Activated CD4-positive, CD25-positive, alpha-beta regulatory T cell treated with anti-CD3 and anti-CD28 coated beads, Interleukin-2, amount 50 U/mL, for 24 hours (primary cell): ENCODE measurements at regions not wholly inside any gene's neighbourhood (a gene's known extent, or its start where the extent isn't known, plus 50 kb on each side); places are given as distances from the start of the nearest gene placed in this dataset.
"Not testable (repeated sequence)": the region's sequence is repeated elsewhere in the genome, so short reads cannot be mapped to it uniquely, and the experiment has no call there.

Experiments
- ATAC-seq, 2 donors: fragments of 150-1000 bp; cut with Tn5 transposase; one replicate each; pipeline ENCODE4 v1.10.0; 2021; ENCODE audit warnings: mild to moderate bottlenecking in 1 of 2, moderate library complexity in 1 of 2

DNA sequence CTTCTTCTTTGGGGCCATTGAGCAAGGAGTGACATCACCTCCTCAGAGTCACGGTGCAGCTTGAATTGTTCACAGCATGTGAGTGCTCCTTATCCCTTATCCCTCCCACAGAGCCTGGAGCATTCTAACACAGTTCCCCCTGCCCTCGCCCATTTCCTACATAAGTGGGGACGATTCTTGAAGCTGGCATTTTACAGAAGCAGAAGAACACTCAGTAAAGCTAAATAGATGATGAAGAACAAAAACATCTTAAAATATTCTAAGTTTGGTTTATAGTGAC lies 135.8 kb upstream of the APCDD1 start:
- ATAC-seq: no peak

DNA sequence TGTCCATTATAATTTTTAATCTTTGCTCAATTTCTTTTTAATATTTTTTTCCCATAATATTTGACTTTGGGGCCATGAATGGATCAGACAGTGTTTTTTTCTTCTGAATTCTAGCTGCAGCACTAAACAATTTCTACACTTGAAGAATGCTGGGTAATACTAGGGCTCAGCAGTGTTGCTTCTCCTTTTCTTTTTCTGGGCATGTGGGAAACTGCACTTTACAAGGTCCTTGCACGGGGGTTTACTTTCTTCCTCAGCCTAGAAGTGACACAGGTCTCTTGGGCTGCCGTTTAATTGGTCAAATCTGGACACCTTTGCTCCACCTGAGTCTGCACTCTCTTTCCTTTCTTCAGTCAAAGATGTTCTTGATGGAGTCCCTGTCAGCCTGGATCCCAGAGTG lies 135.4 kb upstream of the APCDD1 start:
- no peak for ATAC-seq

DNA sequence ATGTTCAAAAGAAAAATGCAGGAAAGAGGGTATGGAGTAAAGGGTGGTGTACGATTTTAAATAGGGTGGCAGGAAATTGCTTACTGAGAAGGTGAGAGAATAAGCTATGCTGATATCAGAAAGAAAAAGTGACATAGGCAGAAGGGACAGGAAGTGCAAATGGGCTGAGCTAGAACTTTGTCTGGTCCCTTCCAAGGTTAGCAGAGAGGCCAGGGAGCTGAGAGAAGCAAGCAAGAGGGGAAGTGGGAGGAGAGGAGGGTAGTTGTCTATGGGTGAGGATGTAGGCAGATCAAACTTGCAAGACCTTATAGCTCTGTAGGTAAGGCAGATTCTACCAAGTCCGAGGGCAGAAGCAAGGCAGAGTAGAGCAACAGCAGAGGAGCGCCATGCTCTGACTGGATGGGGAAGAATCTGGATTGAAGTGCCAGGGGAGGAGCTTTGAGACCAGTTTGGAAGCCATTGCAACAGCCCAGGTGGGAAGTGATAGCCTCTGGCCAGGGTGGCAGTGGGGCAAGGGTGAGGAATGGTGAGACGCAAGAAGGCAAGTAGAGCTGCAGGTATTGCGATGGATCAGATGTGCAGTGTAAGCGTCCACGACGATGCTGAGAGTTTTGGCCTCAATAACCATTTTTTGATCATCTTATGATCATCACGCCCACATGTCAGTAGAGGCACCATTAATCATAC lies 134.4 kb upstream of the APCDD1 start:
- ATAC-seq: no peak

DNA sequence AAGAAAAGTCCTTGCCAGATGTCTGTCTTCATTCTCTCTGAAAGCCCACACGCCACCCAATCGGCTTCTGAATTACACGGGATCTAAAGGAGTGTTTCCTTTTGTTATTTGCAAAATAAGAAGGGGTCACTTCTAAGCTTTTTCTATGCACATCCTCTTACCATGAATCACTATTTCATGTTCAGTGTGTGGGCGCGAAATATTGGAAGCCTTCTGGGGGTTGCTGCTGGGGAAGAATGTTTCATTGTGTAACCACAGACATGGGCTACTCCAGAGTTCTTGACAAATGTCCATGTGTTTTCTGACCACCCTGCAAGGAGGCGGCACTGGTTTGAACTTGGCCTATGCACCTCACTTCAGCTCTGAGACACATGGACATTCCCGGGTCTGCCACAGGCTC lies 133.6 kb upstream of the APCDD1 start:
- no peak for ATAC-seq

DNA sequence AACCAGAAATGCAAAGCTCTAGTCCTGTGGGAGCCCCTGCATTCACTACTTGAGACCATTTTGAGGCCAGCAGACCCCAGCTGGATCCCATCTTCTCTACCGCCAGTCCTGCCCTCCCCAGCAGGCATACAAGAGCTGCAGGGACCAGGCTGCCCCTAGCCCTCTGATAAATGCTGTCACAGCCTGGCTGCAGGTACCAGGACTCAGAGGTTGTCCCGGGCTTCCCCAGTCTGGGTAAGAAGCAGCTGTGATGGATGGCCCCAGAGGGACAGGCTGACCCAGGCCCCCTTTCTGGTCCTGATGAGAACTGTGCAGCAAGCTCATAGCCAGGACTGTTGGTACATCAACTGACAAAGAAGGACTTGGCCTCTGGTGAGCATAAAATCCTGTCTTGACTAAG lies 132.9 kb upstream of the APCDD1 start:
- ATAC-seq: no peak

DNA sequence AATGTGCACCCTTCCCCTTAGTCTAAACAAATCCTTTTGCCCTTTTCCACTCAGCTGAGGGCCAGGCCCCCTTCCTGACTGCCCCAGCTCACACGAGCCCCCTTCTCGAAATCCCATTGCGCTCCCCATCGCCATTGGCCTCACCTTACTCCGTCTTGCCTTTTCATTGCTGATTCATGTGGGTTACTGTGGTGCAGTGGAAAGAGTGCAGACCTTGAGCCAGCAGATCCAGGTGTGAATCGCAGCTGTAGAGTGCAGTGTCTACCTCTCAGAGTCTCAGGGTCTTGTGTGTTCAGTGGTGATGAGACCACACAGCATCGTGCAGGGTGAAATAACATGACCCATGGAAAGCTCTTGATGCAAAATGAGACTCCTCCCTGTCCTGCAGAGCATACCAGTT lies 132.4 kb upstream of the APCDD1 start:
- no peak for ATAC-seq

DNA sequence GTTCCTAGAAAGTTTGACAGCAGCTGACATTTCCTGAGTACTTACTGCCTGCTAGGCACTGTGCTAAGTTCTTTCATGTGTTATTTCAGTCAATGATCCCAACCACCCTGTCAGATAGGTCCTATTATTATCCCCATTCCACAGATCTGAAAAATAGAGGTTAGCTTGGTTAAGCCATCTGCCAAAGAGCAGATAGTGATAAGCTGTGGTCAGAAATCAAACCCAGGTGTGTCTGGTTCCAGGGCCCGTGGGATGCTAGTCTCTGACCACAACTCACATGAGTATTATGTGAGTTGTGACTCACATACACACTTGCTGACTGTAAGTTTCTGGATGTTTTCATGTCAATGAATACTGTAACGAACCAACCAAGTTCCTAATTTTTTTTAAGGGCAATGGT lies 132.0 kb upstream of the APCDD1 start:
- ATAC-seq: no peak

DNA sequence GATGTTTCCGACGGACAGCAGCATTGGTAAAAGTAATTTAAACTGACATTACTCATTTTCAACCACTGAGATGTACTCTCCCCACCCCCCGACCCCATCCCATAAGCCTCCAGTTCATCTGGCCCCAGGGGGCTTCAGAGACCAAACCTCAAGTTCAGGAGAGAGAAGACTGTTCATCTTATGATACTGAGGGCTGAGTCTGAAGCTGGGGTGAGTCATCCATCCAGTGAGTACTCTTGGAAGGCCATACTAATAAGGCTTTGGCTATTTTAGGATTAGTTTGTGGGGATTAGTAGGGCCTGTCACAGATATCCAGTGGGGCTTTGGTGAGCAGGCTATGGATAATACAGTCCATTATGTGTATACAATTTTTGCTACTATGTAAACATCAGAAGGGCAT lies 125.3 kb upstream of the APCDD1 start:
- no peak for ATAC-seq

DNA sequence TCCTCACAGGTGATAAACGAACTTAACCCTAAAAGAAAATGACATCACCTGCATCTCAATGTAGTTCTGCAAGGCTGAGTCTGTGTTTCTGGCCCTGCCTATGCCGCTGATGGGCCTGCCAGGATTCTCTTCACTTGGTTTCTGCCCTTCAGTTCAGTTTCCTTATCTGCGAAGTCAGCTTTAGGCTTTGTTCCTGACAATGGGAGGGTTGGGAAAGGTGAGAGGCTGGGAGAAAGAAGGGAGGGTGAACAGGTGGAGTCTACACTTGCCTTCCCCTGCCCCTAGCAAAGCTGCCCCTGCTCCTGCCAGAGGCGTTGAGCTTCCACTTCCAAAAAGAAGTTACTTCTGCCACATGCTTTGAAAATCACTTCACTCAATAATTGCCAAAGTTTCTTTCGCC lies 124.0 kb upstream of the APCDD1 start:
- ATAC-seq: no peak

DNA sequence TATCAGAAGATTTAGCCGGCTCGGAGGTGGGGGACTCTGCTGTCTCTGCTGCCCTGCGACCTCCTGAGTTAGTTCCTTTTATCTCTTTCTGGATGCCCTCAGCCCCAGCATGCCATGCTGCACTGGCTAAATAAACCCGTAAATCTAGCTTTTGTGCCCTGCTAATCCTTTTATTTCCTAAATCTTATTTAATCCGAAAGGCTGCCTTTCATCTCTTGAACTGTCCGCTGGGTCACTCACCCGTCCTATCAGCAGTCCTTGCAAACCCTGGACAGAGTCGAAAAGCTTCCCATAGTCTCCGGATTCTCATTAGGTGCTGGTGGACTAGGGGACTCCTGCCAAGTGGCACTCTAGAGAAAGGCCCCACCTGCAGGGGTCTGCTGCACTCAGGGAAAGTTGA lies 122.0 kb upstream of the APCDD1 start:
- ATAC-seq: no peak

DNA sequence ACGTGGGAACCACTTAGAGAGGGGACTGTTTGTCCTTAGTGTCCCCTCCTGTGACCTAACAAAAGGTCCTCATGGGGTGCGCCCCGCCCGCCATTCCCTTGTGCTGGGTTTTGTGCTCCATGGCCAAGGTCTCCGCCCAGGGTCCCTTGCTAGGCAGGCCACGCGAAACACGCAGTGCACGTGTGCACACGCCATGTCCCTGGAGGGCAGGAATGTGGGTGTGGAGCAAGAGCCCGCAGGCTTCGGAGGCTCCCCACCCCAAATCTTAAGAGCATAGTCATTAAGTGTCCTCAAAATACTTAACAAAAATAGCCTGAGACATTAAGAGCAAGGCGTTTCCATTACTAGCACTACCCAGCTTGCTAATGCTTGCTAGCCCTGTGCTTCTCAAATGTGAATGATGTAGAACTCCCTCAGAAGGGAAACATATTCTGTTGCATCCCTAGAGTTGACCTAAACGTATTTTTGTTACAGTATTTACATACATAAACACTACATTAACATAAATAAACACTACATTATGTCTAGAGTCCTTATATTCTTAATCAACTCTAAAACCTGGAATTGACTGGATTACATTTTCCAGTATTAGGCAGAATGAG lies 117.6 kb upstream of the APCDD1 start:
- ATAC-seq: no peak

DNA sequence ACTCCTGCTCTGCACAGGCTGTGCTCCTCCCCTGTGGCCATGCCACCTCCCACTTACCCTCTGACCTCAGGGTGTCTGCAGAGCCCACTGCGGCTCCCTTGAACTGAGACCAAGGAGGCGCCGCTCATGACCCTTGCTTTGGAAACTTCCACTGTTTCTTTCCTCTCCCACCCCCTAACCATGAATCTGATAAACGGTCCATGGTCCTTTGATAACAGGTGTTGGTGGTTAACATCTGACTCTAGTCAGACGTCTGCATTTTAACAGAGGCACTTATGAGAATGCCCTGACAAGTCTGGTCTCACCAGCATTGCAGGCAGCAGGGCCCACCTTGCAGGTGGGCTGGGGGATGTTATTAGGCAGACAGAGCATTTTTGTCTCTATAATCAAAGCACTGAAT lies 113.6 kb upstream of the APCDD1 start:
- no peak for ATAC-seq

DNA sequence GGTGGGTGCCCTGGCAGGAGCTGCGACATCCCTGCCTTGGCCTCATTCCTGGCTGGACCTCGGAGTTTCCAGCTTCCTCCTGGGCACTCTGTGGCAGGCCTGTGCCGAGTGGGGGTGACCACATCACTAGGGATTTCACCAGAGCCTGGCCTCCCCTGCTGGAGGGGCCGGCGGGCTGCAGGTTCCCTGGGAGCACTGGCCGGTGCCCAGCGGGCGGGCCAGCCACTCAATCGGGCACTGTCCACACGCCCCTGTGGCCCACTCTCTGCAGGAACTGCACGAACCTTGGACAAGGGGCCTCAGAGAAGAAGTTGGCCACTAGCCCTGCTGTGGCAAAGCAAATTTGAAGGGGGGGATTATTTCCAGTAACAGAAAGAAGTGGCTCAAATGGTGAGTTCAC lies 110.7 kb upstream of the APCDD1 start:
- no peak for ATAC-seq

DNA sequence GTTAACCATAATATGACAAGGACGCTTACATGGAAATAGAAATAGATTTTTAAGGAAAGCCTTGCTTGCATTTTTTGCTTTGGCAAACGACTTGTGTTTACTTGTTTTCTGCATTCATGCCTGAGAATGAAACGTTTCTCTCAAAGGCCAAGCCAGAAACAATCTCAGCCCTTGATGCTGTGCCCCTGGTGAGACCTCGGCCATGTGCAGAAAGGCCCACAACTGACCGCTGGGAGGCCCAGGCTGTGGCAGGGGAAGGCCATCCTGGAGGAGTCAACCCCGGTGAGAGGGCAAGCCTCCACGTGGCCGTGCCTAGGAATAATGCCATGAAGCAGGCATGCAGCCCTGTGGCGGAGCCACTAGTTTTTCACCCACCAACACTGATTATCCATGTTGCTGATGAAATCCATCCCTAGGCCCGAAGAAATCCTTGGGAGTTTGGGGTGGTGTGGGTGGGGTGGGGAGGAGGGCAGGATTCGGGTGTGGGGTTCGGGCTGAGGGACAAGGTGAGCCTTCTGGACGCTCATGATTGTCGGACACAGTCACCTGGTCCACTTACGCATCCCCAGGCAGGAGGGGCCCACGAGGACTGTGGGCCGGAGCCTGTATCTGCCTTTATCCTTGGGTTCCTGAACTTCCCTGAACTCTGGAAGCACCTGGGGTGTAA lies 107.6 kb upstream of the APCDD1 start:
- ATAC-seq: no peak

DNA sequence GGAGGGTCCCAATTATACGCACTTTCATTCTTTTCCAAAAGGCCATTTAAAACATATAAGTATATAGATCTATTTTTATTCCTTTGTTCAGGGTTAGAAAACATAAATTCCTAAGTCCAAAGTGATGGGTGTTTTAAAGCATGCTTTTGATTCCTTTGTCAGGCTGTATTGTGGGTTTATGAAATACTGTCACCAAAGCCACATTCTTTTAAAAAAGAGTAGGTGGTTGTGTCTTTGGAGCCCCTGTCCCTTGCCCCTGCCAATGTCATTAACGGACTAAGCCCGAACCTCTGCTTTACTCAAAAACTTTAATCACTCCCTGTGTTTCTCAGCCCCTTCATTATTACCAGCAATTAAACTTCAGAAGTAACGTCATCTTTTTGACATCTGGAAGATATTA lies 104.9 kb upstream of the APCDD1 start:
- no peak for ATAC-seq

DNA sequence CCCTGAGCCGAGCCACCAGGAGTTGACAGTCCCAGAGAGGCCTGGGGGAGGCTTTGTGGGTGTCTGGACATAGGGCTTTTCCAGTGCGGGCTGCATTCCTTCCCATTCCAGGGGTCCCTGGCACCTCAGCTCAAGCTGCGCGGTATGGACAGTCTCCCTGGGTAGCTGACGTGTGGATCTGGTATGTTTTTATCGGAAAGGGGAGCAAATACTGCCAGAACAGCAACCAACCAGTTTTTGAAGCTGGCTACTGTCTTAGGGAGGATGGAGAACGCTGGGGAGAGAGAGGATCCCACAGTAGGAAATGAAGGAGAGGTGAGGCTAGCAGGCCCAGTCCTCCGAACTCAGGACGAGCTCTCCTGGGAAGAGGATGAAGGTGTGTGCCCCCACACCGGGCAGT lies 103.8 kb upstream of the APCDD1 start:
- ATAC-seq: no peak

DNA sequence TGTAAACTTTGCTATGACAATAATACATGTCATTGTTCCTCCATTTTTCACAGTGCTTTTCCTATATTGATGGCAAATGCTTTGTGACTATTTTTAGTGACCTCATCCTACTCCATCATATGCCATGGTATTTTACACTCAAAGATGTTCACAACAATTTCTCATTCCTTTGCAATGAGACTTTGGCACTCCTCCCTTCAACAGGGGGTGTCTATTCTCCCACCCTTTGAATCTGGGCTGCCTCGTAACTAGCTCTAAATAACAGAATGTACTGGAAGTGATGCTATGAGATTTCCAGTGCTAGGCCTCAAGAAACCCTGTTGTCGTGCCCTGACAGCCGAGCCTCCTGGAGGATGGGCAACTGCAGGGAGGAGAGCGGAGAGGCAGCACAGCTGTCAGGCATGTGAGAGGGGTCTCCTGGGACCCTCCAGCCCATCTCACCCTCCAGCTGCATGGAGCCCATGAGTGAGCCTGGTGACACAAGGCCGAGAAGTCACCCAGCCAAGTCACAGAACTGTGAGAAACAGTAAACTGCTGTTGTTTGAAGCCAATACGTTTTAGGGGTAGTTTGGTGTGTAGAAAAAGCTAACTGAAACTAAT lies 103.1 kb upstream of the APCDD1 start:
- no peak for ATAC-seq

DNA sequence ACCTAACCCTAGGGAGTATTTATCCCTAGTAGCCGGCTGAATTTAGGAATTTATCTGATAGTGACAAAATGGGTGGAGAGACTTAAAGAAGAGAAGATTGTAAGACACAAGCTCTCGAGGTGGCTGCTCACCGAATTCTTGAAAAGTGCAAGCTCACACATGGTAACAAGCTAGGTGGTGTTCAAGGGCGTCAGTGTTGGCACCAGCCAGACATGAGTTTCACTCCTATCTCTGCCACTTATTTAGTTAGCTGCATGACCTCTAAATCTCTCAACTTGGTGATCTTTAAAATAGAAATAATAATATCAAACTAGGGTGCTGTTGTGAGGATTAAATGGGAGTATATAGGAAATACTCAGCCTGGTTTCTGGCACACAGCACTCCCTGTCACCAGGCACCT lies 102.6 kb upstream of the APCDD1 start:
- no peak for ATAC-seq

DNA sequence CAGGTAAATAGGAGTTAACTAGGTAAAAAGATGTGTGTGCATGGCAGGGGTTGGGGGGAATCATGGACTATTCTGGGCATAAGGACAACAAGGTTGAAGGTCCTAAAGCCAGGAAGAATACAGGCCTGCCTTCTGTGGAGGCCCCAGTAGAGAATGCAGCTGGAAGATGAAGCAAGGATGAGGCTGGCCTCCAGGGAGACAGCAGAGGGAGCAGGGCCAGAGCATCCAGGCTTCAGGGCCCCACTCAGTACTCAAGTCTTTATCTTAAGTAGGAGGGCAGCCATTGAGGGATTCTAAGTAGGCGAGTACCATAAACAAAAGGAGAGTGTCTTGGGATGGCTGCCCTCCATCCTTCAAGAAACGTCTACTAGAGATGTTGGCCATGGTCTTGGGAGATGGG lies 101.8 kb upstream of the APCDD1 start:
- ATAC-seq: no peak

DNA sequence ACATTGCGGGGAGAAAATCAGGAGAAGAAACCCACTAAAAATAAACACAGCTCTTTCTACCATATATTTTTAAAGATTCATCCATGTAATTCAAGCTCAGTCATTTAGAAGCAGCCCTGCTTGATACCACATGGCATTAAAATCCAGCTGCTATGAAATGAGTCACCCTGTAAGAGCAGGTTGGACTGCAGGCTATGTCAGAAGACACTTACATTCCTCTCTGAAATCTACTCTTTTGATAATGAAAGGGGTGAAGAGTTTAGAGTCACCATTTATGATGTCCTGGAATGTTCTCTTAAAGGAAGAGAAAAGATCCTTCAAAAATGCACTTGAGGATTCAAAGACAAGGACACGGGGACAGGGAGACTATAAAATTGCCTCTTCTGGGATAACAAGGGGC lies 100.6 kb upstream of the APCDD1 start:
- no peak for ATAC-seq

DNA sequence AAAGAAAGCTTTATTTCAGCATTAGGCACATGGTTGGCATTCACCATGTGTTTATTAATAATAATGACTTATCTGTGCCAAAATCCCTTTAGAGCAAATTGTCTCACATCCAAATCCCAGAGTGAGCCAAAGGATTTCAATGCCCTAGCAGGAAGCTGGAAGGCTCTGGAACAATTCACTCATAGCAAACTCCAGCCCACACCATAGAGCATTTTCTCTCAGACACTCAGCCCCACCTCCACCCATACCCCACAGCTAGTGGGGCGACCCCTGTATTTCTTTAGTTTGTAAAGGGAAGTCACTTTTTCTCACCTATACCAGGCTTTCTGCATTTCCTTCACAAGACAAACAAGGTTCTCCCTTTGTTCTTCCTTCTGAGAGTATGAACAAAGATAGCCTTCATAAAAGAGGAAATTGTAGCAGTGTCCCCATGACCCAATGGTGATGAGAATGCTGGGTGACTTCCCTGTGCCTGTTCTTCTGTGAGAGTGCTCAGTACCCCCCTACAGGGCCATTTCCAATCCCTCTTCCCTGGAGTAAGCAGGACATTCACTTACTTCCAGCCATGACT lies 100.1 kb upstream of the APCDD1 start:
- ATAC-seq: no peak

DNA sequence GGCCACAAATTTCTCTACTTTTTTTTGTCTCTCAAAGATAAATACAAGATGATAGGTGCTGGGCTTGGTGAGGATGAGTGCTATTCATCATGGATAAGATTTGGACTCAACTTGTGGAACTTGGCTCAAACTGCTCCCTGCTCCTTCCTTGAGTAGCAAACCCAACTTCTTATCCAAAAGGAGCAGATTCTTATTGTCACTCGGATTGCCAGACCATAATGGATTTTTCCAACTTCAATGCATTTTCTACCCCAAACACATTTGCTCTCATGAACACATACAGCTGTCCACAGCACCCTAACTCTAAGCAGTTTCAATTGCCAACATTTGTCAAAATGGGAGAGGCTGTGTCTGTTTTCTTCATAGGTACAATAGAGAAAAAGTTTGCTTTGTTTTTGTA lies 99.5 kb upstream of the APCDD1 start:
- ATAC-seq: no peak

DNA sequence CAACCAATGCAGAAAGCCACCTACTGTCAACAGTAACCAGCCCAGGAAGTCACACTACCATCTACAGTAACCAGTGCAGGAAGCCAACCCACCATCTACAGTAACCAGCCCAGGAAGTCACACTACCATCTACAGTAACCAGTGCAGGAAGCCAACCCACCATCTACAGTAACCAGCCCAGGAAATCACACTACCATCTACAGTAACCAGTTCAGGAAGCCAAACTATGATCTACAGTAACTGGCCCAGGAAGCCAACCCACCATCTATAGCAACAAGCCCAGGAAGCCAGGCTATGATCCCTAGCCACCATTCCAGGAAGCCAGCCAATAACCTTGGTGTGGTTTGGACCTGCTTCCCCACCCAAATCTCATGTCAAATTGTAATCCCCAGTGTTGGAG lies 97.4 kb upstream of the APCDD1 start:
- not testable (repeated sequence) for ATAC-seq

DNA sequence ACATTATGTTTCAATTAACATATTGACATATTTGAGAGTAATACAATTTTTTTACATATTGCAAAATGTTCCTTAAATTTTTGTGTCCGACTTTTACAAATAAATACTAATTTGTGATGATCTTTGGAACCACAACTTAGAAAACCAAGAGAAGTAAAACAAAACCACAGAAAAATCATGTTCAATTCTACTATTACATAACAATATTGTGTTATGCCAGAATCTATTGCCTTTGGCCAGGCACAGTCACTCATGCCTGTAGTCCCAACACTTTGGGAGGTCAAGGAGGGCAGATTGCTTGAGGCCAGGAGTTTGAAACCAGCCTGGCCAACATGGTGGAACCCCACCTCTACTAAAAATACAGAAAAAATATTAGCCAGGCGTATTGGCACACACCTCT lies 92.8 kb upstream of the APCDD1 start:
- no peak for ATAC-seq
